ENCODE measurements at regions not wholly inside any gene's neighbourhood (a gene's known extent, or its start where the extent isn't known, plus 50 kb on each side); places are given as distances from the start of the nearest gene placed in this dataset.
"Not testable (repeated sequence)": the region's sequence is repeated elsewhere in the genome, so short reads cannot be mapped to it uniquely, and the experiment has no call there.

GRCh38 chr7:125099519-125099918, 169.9 kb upstream of the POT1 start:
- DNase-seq (ENCODE audit: low spot score in 2 of 2), result no peak
- no peaks in the 10 kb centered on the region for H3K36me3 ChIP-seq (replicated peaks)
- in situ Hi-C loops (cut with MboI; ENCODE audit: low sequenced_read_pairs), result no loop called here
- no peaks in the 10 kb centered on the region for H3K9me3 ChIP-seq
- no peak overlapping the region for H3K4me3 ChIP-seq
- H3K27me3 ChIP-seq (ENCODE audit: low read depth), result no peaks in the 10 kb centered on the region
- no peaks in the 10 kb centered on the region for H3K4me1 ChIP-seq

- in situ Hi-C loops (cut with MboI; ENCODE audit: low sequenced_read_pairs), result no loop called here
- H3K27me3 ChIP-seq (ENCODE audit: low read depth), result no peaks in the 10 kb centered on the region
- DNase-seq (ENCODE audit: low spot score in 2 of 2), result no peak
- no peaks in the 10 kb centered on the region for H3K36me3 ChIP-seq (replicated peaks)
- H3K4me3 ChIP-seq, result no peak overlapping the region
- H3K4me1 ChIP-seq, result no peaks in the 10 kb centered on the region
- H3K9me3 ChIP-seq, result no peaks in the 10 kb centered on the region
Observed at GRCh38 chr7:125098377-125098970, 168.8 kb upstream of the POT1 start.

- in situ Hi-C loops (cut with MboI; ENCODE audit: low sequenced_read_pairs), result no loop called here
- H3K9me3 ChIP-seq, result no peaks in the 10 kb centered on the region
- H3K27me3 ChIP-seq (ENCODE audit: low read depth), result no peaks in the 10 kb centered on the region
- peaks cover 9% of the 10 kb centered on the region for H3K4me1 ChIP-seq
- DNase-seq (ENCODE audit: low spot score in 2 of 2), result no peak
- no peaks in the 10 kb centered on the region for H3K36me3 ChIP-seq (replicated peaks)
- H3K4me3 ChIP-seq, result no peak overlapping the region
Observed at GRCh38 chr7:125090596-125090995, 161.0 kb upstream of the POT1 start.

- Histone ChIP-seq H3K9me3 (no peaks in the 10 kb centered on the region), H3K27me3 (ENCODE audit: low read depth) (no peaks in the 10 kb centered on the region)
- DNase-seq (ENCODE audit: low spot score in 2 of 2), result no peak
Observed at GRCh38 chr7:125089171-125089570, 159.5 kb upstream of the POT1 start.

GRCh38 chr7:125088555-125088954, 158.9 kb upstream of the POT1 start:
- Histone ChIP-seq H3K9me3 (no peaks in the 10 kb centered on the region), H3K36me3 (replicated peaks) (no peaks in the 10 kb centered on the region), H3K4me1 (peaks cover 9% of the 10 kb centered on the region), H3K27me3 (ENCODE audit: low read depth) (no peaks in the 10 kb centered on the region), H3K4me3 (no peak overlapping the region)
- in situ Hi-C loops (cut with MboI; ENCODE audit: low sequenced_read_pairs), result no loop called here
- DNase-seq (ENCODE audit: low spot score in 2 of 2), result no peak

More at GRCh38 chr7:125089171-125089570, 159.5 kb upstream of the POT1 start:
- Histone ChIP-seq H3K4me1 (peaks cover 9% of the 10 kb centered on the region), H3K4me3 (no peak overlapping the region), H3K36me3 (replicated peaks) (no peaks in the 10 kb centered on the region)
- in situ Hi-C loops (cut with MboI; ENCODE audit: low sequenced_read_pairs), result no loop called here

GRCh38 chr7:125085084-125085483, 155.5 kb upstream of the POT1 start:
- no peaks in the 10 kb centered on the region for H3K27me3 ChIP-seq (ENCODE audit: low read depth)
- no peaks in the 10 kb centered on the region for H3K9me3 ChIP-seq
- no peak overlapping the region for H3K4me3 ChIP-seq
- DNase-seq (ENCODE audit: low spot score in 2 of 2), result no peak
- H3K4me1 ChIP-seq, result peaks cover 9% of the 10 kb centered on the region
- in situ Hi-C loops (cut with MboI; ENCODE audit: low sequenced_read_pairs), result no loop called here
- H3K36me3 ChIP-seq (replicated peaks), result no peaks in the 10 kb centered on the region

- DNase-seq (ENCODE audit: low spot score in 2 of 2), result no peak
- H3K9me3 ChIP-seq, result no peaks in the 10 kb centered on the region
- H3K4me1 ChIP-seq, result peaks cover 9% of the 10 kb centered on the region
- in situ Hi-C loops (cut with MboI; ENCODE audit: low sequenced_read_pairs), result no loop called here
- no peaks in the 10 kb centered on the region for H3K27me3 ChIP-seq (ENCODE audit: low read depth)
- no peaks in the 10 kb centered on the region for H3K36me3 ChIP-seq (replicated peaks)
- no peak overlapping the region for H3K4me3 ChIP-seq
Observed at GRCh38 chr7:125084196-125084595, 154.6 kb upstream of the POT1 start.

- no peaks in the 10 kb centered on the region for H3K36me3 ChIP-seq (replicated peaks)
- no peaks in the 10 kb centered on the region; the same call in 1 of the 2 replicates for H3K9me3 ChIP-seq
- H3K27me3 ChIP-seq (ENCODE audit: low read depth), result no peaks in the 10 kb centered on the region
- no peak for DNase-seq (ENCODE audit: low spot score in 2 of 2)
- no peak overlapping the region for H3K4me3 ChIP-seq
- no peaks in the 10 kb centered on the region for H3K4me1 ChIP-seq
- in situ Hi-C loops (cut with MboI; ENCODE audit: low sequenced_read_pairs), result loop anchor here (25.0 kb wide), 1 partner anchor 588 kb away; no protein-coding TSS in a partner anchor
Observed at GRCh38 chr7:125074141-125074540, 144.5 kb upstream of the POT1 start.

GRCh38 chr7:125065546-125065945, 135.9 kb upstream of the POT1 start:
- H3K4me1 ChIP-seq, result peaks cover 23% of the 10 kb centered on the region
- no peak for DNase-seq (ENCODE audit: low spot score in 2 of 2)
- in situ Hi-C loops (cut with MboI; ENCODE audit: low sequenced_read_pairs), result loop anchor here (25.0 kb wide), 1 partner anchor 597 kb away; no protein-coding TSS in a partner anchor
- H3K36me3 ChIP-seq (replicated peaks), result no peaks in the 10 kb centered on the region
- H3K27me3 ChIP-seq (ENCODE audit: low read depth), result no peaks in the 10 kb centered on the region
- H3K9me3 ChIP-seq, result no peaks in the 10 kb centered on the region
- H3K4me3 ChIP-seq, result no peak overlapping the region

GRCh38 chr7:125065001-125065400, 135.4 kb upstream of the POT1 start:
- Histone ChIP-seq H3K9me3 (no peaks in the 10 kb centered on the region), H3K4me3 (no peak overlapping the region), H3K4me1 (peaks cover 29% of the 10 kb centered on the region), H3K36me3 (replicated peaks) (no peaks in the 10 kb centered on the region), H3K27me3 (ENCODE audit: low read depth) (no peaks in the 10 kb centered on the region)
- in situ Hi-C loops (cut with MboI; ENCODE audit: low sequenced_read_pairs), result loop anchor here (25.0 kb wide), 1 partner anchor 597 kb away; no protein-coding TSS in a partner anchor
- DNase-seq (ENCODE audit: low spot score in 2 of 2), result no peak

- Histone ChIP-seq H3K27me3 (ENCODE audit: low read depth) (no peaks in the 10 kb centered on the region), H3K9me3 (no peaks in the 10 kb centered on the region), H3K4me1 (peaks cover 29% of the 10 kb centered on the region), H3K36me3 (replicated peaks) (no peaks in the 10 kb centered on the region), H3K4me3 (no peak overlapping the region)
- peak; percentile 13 to 73 for DNase-seq (ENCODE audit: low spot score in 2 of 2)
- in situ Hi-C loops (cut with MboI; ENCODE audit: low sequenced_read_pairs), result loop anchor here (25.0 kb wide), 1 partner anchor 600 kb away; no protein-coding TSS in a partner anchor
Observed at GRCh38 chr7:125061776-125062397, 132.3 kb upstream of the POT1 start.

GRCh38 chr7:125061083-125061745, 131.6 kb upstream of the POT1 start:
- DNase-seq (ENCODE audit: low spot score in 2 of 2), result peak; percentile 65 to 79
- peaks cover 29% of the 10 kb centered on the region for H3K4me1 ChIP-seq
- H3K9me3 ChIP-seq; H3K4me3 ChIP-seq; H3K27me3 ChIP-seq (ENCODE audit: low read depth); H3K36me3 ChIP-seq (replicated peaks): not testable (repeated sequence)
- in situ Hi-C loops (cut with MboI; ENCODE audit: low sequenced_read_pairs), result loop anchor here (25.0 kb wide), 1 partner anchor 601 kb away; no protein-coding TSS in a partner anchor

- Histone ChIP-seq H3K9me3 (no peaks in the 10 kb centered on the region), H3K36me3 (replicated peaks) (no peaks in the 10 kb centered on the region), H3K4me3 (no peak overlapping the region), H3K27me3 (ENCODE audit: low read depth) (no peaks in the 10 kb centered on the region), H3K4me1 (peaks cover 29% of the 10 kb centered on the region)
- DNase-seq (ENCODE audit: low spot score in 2 of 2), result peak in 1 of 2 experiments; percentile 72
- in situ Hi-C loops (cut with MboI; ENCODE audit: low sequenced_read_pairs), result loop anchor here (10.0 to 25.0 kb wide), 2 partner anchors 255 to 602 kb away; no protein-coding TSS in a partner anchor
Observed at GRCh38 chr7:125059861-125060456, 130.3 kb upstream of the POT1 start.
